Bronchial epithelial cell (primary cell): ENCODE measurements at regions not wholly inside any gene's neighbourhood (a gene's known extent, or its start where the extent isn't known, plus 50 kb on each side); places are given as distances from the start of the nearest gene placed in this dataset.
A peak's percentile ranks its signal among the peaks of the same experiment; 100 is the strongest.

ENCODE experiments used
- DNase-seq: peaks from one replicate; pipeline ENCODE4 v3.0.0-alpha.2; 2010; ENCODE audit warnings: low read depth
- FAIRE-seq: peaks from 2 replicates; lab custom pipeline; 2011; peaks lifted over from hg19 to GRCh38; lab: Jason Lieb, UNC
- H3K27me3 ChIP-seq: 2 replicates; pipeline ENCODE4 v1.5.1; 2011; ENCODE audit warnings: low read length; ENCODE audit not compliant: control insufficient read depth, insufficient read depth
- H3K36me3 ChIP-seq: 2 replicates; pipeline ENCODE4 v1.5.1; 2011; ENCODE audit warnings: low read length; ENCODE audit not compliant: control insufficient read depth, insufficient read depth
- H3K4me3 ChIP-seq: 2 replicates; pipeline ENCODE4 v1.5.1; 2011; ENCODE audit warnings: mild to moderate bottlenecking, low read depth, low read length, control low read depth
- TF ChIP-seq, protein P1 (sequence below): IDR thresholded peaks from 2 replicates; pipeline ENCODE4 v1.5.1; 2011; ENCODE audit warnings: mild to moderate bottlenecking, moderate library complexity, low read length, control low read depth, inconsistent platforms; ENCODE audit not compliant: insufficient read depth, severe bottlenecking

GRCh38 chr2:120611016-120611415 is 124.7 kb upstream of the GLI2 start:
- FAIRE-seq (no peak), DNase-seq (no peak)
- no peak overlapping the region for H3K4me3 ChIP-seq
- TF ChIP-seq, protein P1, sequence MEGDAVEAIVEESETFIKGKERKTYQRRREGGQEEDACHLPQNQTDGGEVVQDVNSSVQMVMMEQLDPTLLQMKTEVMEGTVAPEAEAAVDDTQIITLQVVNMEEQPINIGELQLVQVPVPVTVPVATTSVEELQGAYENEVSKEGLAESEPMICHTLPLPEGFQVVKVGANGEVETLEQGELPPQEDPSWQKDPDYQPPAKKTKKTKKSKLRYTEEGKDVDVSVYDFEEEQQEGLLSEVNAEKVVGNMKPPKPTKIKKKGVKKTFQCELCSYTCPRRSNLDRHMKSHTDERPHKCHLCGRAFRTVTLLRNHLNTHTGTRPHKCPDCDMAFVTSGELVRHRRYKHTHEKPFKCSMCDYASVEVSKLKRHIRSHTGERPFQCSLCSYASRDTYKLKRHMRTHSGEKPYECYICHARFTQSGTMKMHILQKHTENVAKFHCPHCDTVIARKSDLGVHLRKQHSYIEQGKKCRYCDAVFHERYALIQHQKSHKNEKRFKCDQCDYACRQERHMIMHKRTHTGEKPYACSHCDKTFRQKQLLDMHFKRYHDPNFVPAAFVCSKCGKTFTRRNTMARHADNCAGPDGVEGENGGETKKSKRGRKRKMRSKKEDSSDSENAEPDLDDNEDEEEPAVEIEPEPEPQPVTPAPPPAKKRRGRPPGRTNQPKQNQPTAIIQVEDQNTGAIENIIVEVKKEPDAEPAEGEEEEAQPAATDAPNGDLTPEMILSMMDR = no peak
- peaks cover 6% of the 10 kb centered on the region for H3K27me3 ChIP-seq
- H3K36me3 ChIP-seq = no peaks in the 10 kb centered on the region

- Histone ChIP-seq H3K27me3 (peaks cover 6% of the 10 kb centered on the region), H3K4me3 (no peak overlapping the region), H3K36me3 (no peaks in the 10 kb centered on the region)
- no peak for FAIRE-seq
- no peak for DNase-seq
- TF ChIP-seq, protein P1 = no peak
Observed at GRCh38 chr2:120611961-120612360, 123.7 kb upstream of the GLI2 start.

GRCh38 chr2:120612471-120612870 is 123.2 kb upstream of the GLI2 start:
- Histone ChIP-seq H3K36me3 (no peaks in the 10 kb centered on the region), H3K4me3 (no peak overlapping the region), H3K27me3 (peaks cover 3% of the 10 kb centered on the region)
- DNase-seq (no peak), FAIRE-seq (peak; percentile 62)
- TF ChIP-seq, protein P1 = no peak

GRCh38 chr2:120612931-120613330 is 122.7 kb upstream of the GLI2 start:
- Histone ChIP-seq H3K4me3 (no peak overlapping the region), H3K27me3 (peaks cover 2% of the 10 kb centered on the region), H3K36me3 (no peaks in the 10 kb centered on the region)
- TF ChIP-seq, protein P1 = no peak
- FAIRE-seq (no peak), DNase-seq (no peak)

GRCh38 chr2:120613742-120614571 is 121.7 kb upstream of the GLI2 start:
- no peak for DNase-seq
- Histone ChIP-seq H3K27me3 (no peaks in the 10 kb centered on the region), H3K36me3 (no peaks in the 10 kb centered on the region), H3K4me3 (no peak overlapping the region)
- TF ChIP-seq, protein P1 = no peak
- FAIRE-seq = no peak
